Prostate gland (tissue), 2 donors: ENCODE measurements at regions not wholly inside any gene's neighbourhood (a gene's known extent, or its start where the extent isn't known, plus 50 kb on each side); places are given as distances from the start of the nearest gene placed in this dataset.

Experiments
- POLR2A ChIP-seq: fragments of 450-650 bp; IDR thresholded peaks from one replicate; pipeline ENCODE4 v1.6.1; 2016; ENCODE audit warnings: antibody characterized with exemption, mild to moderate bottlenecking
- POLR2AphosphoS5 ChIP-seq: sonication (generic); formaldehyde crosslinking; IDR thresholded peaks from one replicate; pipeline ENCODE4 v1.6.1; 2017; ENCODE audit warnings: antibody characterized with exemption
- TF ChIP-seq, protein P1 (sequence below), 4 experiments: fragments of 200-600 bp in 2 of 4; fragments of 450-650 bp in 2 of 4; sonication (generic) in 2 of 4; IDR thresholded peaks; 1 replicate in 3 of 4; 2 replicates in 1 of 4; pipeline ENCODE4 v1.5.1; 2016 to 2019; ENCODE audit warnings: antibody characterized with exemption in 4 of 4, mild to moderate bottlenecking in 2 of 4, moderate library complexity in 2 of 4

DNA sequence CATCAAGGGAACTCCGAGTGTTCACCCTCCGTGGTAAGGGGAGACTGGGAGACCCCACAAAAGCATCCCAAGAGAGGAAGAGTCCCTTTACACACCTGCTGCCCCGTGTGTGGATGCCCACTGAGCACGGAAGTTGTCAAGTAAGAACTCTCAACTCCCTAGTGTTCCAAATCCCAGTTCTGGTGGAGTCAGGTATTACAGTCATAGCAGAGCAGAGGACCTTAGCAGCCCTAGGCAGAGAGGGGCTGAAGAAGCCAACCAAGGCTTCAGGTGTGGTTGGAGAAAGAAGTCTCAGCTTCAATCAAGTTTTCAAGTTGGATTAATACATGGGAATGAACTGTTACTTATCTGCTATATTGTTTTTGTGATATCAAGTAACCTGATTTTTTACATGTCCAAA is 512.5 kb downstream of the RNF144A start:
- TF ChIP-seq POLR2A (no peak), POLR2AphosphoS5 (no peak)
- TF ChIP-seq, protein P1, sequence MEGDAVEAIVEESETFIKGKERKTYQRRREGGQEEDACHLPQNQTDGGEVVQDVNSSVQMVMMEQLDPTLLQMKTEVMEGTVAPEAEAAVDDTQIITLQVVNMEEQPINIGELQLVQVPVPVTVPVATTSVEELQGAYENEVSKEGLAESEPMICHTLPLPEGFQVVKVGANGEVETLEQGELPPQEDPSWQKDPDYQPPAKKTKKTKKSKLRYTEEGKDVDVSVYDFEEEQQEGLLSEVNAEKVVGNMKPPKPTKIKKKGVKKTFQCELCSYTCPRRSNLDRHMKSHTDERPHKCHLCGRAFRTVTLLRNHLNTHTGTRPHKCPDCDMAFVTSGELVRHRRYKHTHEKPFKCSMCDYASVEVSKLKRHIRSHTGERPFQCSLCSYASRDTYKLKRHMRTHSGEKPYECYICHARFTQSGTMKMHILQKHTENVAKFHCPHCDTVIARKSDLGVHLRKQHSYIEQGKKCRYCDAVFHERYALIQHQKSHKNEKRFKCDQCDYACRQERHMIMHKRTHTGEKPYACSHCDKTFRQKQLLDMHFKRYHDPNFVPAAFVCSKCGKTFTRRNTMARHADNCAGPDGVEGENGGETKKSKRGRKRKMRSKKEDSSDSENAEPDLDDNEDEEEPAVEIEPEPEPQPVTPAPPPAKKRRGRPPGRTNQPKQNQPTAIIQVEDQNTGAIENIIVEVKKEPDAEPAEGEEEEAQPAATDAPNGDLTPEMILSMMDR (IDR thresholded peaks at IDR 0.05), result no peak
